ENCODE measurements at regions not wholly inside any gene's neighbourhood (a gene's known extent, or its start where the extent isn't known, plus 50 kb on each side); places are given as distances from the start of the nearest gene placed in this dataset.

- no peak for DNase-seq (ENCODE audit: low spot score)
Observed at GRCh38 chr19:31601855-31602254, 252.6 kb upstream of the TSHZ3 start.

- DNase-seq (ENCODE audit: low spot score), result no peak
Observed at GRCh38 chr19:31602548-31602947, 253.3 kb upstream of the TSHZ3 start.

GRCh38 chr19:31604493-31605040, 255.3 kb upstream of the TSHZ3 start:
- no peak for DNase-seq (ENCODE audit: low spot score)

GRCh38 chr19:31610018-31610417, 260.8 kb upstream of the TSHZ3 start:
- no peak for DNase-seq (ENCODE audit: low spot score)

- DNase-seq (ENCODE audit: low spot score), result no peak
Observed at GRCh38 chr19:31611046-31611877, 262.0 kb upstream of the TSHZ3 start.

GRCh38 chr19:31612873-31613272, 263.6 kb upstream of the TSHZ3 start:
- no peak for DNase-seq (ENCODE audit: low spot score)

- no peak for DNase-seq (ENCODE audit: low spot score)
Observed at GRCh38 chr19:31613683-31614219, 264.5 kb upstream of the TSHZ3 start.

GRCh38 chr19:31616031-31616430, 266.8 kb upstream of the TSHZ3 start:
- no peak for DNase-seq (ENCODE audit: low spot score)

GRCh38 chr19:31617010-31617585, 267.9 kb upstream of the TSHZ3 start:
- no peak for DNase-seq (ENCODE audit: low spot score)

GRCh38 chr19:31625056-31625455, 275.8 kb upstream of the TSHZ3 start:
- DNase-seq (ENCODE audit: low spot score), result no peak

- DNase-seq (ENCODE audit: low spot score), result no peak
Observed at GRCh38 chr19:31625575-31625974, 276.3 kb upstream of the TSHZ3 start.

GRCh38 chr19:31626941-31627340, 277.7 kb upstream of the TSHZ3 start:
- no peak for DNase-seq (ENCODE audit: low spot score)

GRCh38 chr19:31627620-31628365, 278.6 kb upstream of the TSHZ3 start:
- no peak for DNase-seq (ENCODE audit: low spot score)

GRCh38 chr19:31629579-31630363, 280.5 kb upstream of the TSHZ3 start:
- DNase-seq (ENCODE audit: low spot score), result no peak

- no peak for DNase-seq (ENCODE audit: low spot score)
Observed at GRCh38 chr19:31633014-31633413, 283.8 kb upstream of the TSHZ3 start.

GRCh38 chr19:31639306-31639705, 290.1 kb upstream of the TSHZ3 start:
- DNase-seq (ENCODE audit: low spot score), result no peak

- no peak for DNase-seq (ENCODE audit: low spot score)
Observed at GRCh38 chr19:31641591-31641990, 292.4 kb upstream of the TSHZ3 start.

- no peak for DNase-seq (ENCODE audit: low spot score)
Observed at GRCh38 chr19:31648347-31648746, 299.1 kb upstream of the TSHZ3 start.

GRCh38 chr19:31656507-31656906, 307.3 kb upstream of the TSHZ3 start:
- no peak for DNase-seq (ENCODE audit: low spot score)

GRCh38 chr19:31658993-31659896, 310.0 kb upstream of the TSHZ3 start:
- DNase-seq (ENCODE audit: low spot score), result no peak

GRCh38 chr19:31659897-31660210, 310.6 kb upstream of the TSHZ3 start:
- no peak for DNase-seq (ENCODE audit: low spot score)
